ENCODE measurements at regions not wholly inside any gene's neighbourhood (a gene's known extent, or its start where the extent isn't known, plus 50 kb on each side); places are given as distances from the start of the nearest gene placed in this dataset.
"Not testable (repeated sequence)": the region's sequence is repeated elsewhere in the genome, so short reads cannot be mapped to it uniquely, and the experiment has no call there.

DNA sequence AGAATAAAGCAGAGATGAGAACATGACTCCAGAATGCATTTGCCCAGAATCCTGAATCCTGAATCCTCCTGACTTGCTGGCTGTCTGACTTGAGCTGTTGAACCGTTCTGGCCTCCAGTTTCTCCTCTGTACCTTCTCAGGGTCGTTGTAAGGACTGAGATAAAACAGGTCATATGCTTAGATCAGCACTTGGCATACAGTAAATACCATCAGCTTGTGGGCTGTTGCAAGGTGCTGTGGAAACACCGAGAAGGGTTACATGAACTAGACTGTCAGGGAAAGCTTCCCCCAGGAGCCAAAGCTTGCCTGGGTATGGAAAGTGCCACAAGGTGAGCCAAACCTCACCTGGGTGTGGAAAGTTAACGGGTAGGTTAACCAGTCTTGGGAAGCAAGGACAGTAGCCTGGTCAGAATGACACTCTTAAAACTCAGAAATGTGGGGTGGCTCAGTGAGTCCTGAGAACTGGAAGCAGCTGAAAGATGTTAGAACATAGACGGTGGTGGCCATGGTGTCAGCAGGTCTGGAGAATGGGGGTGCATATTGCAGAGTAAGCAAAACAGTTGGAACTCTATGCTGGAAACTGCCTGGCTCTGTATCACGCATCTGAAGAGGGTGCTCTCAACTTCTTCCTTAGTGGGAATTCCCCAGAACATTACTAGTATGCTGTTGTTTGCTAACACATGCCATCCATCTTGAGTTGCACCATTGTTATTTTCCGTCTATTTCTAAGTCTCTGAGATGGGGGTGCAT is 105.3 kb upstream of the DYRK2 start:
- FAIRE-seq (no peak), ATAC-seq (no peak), DNase-seq (no peak)
- TF ChIP-seq, protein P1, sequence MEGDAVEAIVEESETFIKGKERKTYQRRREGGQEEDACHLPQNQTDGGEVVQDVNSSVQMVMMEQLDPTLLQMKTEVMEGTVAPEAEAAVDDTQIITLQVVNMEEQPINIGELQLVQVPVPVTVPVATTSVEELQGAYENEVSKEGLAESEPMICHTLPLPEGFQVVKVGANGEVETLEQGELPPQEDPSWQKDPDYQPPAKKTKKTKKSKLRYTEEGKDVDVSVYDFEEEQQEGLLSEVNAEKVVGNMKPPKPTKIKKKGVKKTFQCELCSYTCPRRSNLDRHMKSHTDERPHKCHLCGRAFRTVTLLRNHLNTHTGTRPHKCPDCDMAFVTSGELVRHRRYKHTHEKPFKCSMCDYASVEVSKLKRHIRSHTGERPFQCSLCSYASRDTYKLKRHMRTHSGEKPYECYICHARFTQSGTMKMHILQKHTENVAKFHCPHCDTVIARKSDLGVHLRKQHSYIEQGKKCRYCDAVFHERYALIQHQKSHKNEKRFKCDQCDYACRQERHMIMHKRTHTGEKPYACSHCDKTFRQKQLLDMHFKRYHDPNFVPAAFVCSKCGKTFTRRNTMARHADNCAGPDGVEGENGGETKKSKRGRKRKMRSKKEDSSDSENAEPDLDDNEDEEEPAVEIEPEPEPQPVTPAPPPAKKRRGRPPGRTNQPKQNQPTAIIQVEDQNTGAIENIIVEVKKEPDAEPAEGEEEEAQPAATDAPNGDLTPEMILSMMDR (IDR thresholded peaks at IDR 0.05): no peak
- WGBS, 2 donors: 67 to 76% methylated on average over 7 of the region's 7 CpGs
- intact Hi-C loops (cut with DNase I): no loop called here
- H3K9me3 ChIP-seq: no peaks in the 10 kb centered on the region
- no peaks in the 10 kb centered on the region for H3K36me3 ChIP-seq
- H3K4me1 ChIP-seq: no peaks in the 10 kb centered on the region
- no peak overlapping the region for H3K27ac ChIP-seq
- H3K27me3 ChIP-seq: no peaks in the 10 kb centered on the region
- H3K4me3 ChIP-seq: no peak overlapping the region

DNA sequence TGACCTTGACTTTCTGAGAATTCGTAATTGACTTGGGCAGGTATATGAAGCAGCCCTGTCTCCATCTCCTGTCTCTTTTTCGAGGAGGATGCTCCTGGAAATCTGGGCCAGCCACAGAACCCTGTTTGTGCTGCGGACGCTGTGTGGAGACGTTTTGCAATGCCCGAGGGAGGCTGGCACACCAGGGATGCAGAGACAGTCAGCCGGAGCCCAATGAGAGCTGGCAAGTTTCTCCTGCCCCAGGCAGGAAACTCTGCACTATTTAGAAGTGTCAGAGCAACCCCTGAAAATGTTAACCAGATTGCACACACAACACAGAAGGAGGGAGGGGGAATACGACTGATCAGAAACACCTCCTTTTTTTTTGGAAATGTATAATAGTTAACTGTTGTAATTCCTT is 103.2 kb upstream of the DYRK2 start:
- no peak for DNase-seq
- intact Hi-C loops (cut with DNase I): no loop called here

DNA sequence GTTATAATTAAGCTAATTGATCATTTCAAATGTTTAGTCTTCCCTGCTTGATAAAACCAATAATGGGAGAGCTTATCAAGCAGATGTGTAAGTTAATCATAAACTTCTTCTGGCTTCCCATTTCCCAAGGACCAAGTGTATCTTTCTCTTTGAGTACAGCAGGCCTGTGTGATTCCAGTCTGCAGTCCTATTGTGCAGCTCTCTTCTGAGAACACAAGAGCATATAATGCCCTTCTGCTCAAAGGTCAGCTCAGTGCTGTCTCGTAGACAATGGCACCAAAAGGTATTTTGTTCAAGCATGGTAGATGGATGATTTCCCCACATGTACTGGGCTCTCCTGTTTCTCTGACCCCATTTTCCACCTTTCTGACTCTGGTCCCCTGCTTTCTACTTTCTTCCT is 101.8 kb upstream of the DYRK2 start:
- WGBS, 2 donors: 70 to 81% methylated on average over 1 of the region's 1 CpG
- Histone ChIP-seq H3K9me3 (no peaks in the 10 kb centered on the region), H3K4me1 (no peaks in the 10 kb centered on the region), H3K27me3 (no peaks in the 10 kb centered on the region), H3K27ac (no peak overlapping the region), H3K4me3 (no peak overlapping the region), H3K36me3 (no peaks in the 10 kb centered on the region)
- intact Hi-C loops (cut with DNase I): no loop called here
- ATAC-seq (peak in 1 of 4 donors; percentile 27), FAIRE-seq (no peak), DNase-seq (no peak)
- TF ChIP-seq, protein P1 (IDR thresholded peaks at IDR 0.05): no peak

More for the DNA sequence above, 103.2 kb upstream of the DYRK2 start:
- H3K27ac ChIP-seq: no peak overlapping the region
- H3K4me3 ChIP-seq: no peak overlapping the region
- no peaks in the 10 kb centered on the region for H3K4me1 ChIP-seq
- H3K36me3 ChIP-seq: no peaks in the 10 kb centered on the region
- H3K27me3 ChIP-seq: no peaks in the 10 kb centered on the region
- no peaks in the 10 kb centered on the region for H3K9me3 ChIP-seq
- no peak for ATAC-seq
- WGBS, 2 donors: 63 to 71% methylated on average over 8 of the region's 8 CpGs
- FAIRE-seq: no peak
- TF ChIP-seq, protein P1 (IDR thresholded peaks at IDR 0.05): no peak

DNA sequence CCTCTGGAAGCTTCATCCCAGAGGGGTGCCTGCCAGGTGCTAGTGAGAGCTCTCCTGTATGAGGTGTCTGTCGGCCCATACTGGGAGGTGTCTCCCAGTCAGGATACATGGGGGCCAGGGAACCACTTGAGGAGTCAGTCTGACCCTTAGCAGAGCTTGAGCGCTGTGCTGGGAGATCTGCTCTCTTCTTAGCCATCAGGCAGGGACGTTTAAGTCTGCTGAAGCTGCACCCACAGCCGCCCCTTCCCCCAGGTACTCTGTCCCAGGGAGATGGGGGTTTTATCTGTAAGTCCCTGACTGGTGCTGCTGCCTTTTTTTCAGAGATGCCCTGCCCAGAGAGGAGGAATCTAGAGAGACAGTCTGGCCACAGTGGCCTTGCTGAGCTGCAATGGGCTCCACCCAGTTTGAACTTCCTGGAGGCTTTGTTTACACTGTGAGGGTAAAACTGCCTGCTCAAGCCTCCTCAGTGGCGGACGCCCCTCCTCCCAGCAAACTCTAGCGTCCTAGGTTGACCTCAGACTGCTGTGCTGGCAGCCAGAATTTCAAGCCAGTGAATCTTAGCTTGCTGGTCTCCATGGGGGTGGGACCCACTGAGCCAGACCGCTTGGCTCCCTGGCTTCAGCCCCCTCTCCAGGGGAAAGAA is 93.3 kb upstream of the DYRK2 start:
- FAIRE-seq; H3K4me3 ChIP-seq; H3K4me1 ChIP-seq; H3K36me3 ChIP-seq; H3K27me3 ChIP-seq; intact Hi-C loops (cut with DNase I); H3K27ac ChIP-seq; H3K9me3 ChIP-seq: not testable (repeated sequence)
- DNase-seq (peak in 4 of 6 donors; percentile 20 to 55 (median 30)), ATAC-seq (peak in 3 of 4 donors; percentile 67 to 91 (median 69))
- WGBS, 2 donors: 52% methylated on average over 8 of the region's 8 CpGs

DNA sequence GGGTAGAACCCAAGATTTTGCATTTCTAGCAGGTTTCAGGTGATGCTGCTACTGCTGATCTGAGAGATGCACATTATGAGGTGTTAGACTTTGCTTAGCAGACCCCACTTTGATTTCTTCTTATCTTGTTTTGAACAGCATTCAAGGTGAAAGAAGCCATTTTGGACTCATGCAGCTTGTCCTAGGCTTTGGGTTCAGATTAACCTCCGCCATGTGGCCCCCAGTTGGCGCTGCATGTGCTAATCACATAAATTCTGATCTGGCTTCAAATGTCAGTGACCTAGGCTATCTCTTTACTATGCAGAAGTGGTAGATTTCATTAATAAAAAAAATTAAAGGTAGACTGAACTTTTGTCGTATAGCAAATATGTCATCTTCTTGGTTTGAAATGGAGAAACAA is 89.8 kb upstream of the DYRK2 start:
- Histone ChIP-seq H3K27ac (no peak overlapping the region), H3K9me3 (no peaks in the 10 kb centered on the region), H3K4me3 (no peak overlapping the region), H3K36me3 (no peaks in the 10 kb centered on the region), H3K27me3 (no peaks in the 10 kb centered on the region), H3K4me1 (no peaks in the 10 kb centered on the region)
- DNase-seq (no peak), FAIRE-seq (no peak), ATAC-seq (no peak)
- TF ChIP-seq, protein P1 (IDR thresholded peaks at IDR 0.05): no peak
- WGBS, 2 donors: 96 to 97% methylated on average over 3 of the region's 3 CpGs
- intact Hi-C loops (cut with DNase I): no loop called here
